Neural cell (in vitro differentiated cells): ENCODE measurements at regions not wholly inside any gene's neighbourhood (a gene's known extent, or its start where the extent isn't known, plus 50 kb on each side); places are given as distances from the start of the nearest gene placed in this dataset.

Source experiments
- H2AFZ ChIP-seq: fragments of 200-600, 300-800 bp; sonication (generic), shearing (Covaris generic); 2 replicates; pipeline ENCODE4 v1.6.0; 2014; ENCODE audit warnings: low read depth, mild to moderate bottlenecking, antibody characterized with exemption, low read length, moderate library complexity
- H3F3A ChIP-seq: fragments of 200-600 bp; shearing (Covaris generic); 2 replicates; pipeline ENCODE4 v1.6.1; 2016; ENCODE audit warnings: mild to moderate bottlenecking, moderate library complexity, mixed read lengths, antibody characterized with exemption, low read length; ENCODE audit not compliant: insufficient read depth, poor library complexity, severe bottlenecking
- H3K27ac ChIP-seq: fragments of 200-600, 300-800 bp; sonication (generic), shearing (Covaris generic); 2 replicates; pipeline ENCODE4 v1.5.1; 2014; ENCODE audit warnings: mild to moderate bottlenecking, low read length, moderate library complexity
- H3K27me3 ChIP-seq: fragments of 300-800, 200-600 bp; sonication (generic), shearing (Covaris generic); 2 replicates; pipeline ENCODE4 v1.6.0; 2014; ENCODE audit warnings: mild to moderate bottlenecking, low read depth, low read length, moderate library complexity; ENCODE audit not compliant: insufficient read depth
- H3K36me3 ChIP-seq: fragments of 300-800, 200-600 bp; sonication (generic), shearing (Covaris generic); 2 replicates; pipeline ENCODE4 v1.5.1; 2014; ENCODE audit warnings: mild to moderate bottlenecking, antibody characterized with exemption, low read length, moderate library complexity; ENCODE audit not compliant: insufficient read depth
- H3K4me2 ChIP-seq: fragments of 300-800, 200-600 bp; sonication (generic), shearing (Covaris generic); 2 replicates; pipeline ENCODE4 v1.6.0; 2014; ENCODE audit warnings: mild to moderate bottlenecking, low read length
- H3K4me3 ChIP-seq: fragments of 300-800, 200-600 bp; sonication (generic), shearing (Covaris generic); 2 replicates; pipeline ENCODE4 v1.5.1; 2014; ENCODE audit warnings: mild to moderate bottlenecking, low read length, moderate library complexity
- H3K79me2 ChIP-seq: fragments of 200-600 bp; shearing (Covaris generic); replicated peaks from 2 replicates; pipeline ENCODE4 v1.6.0; 2014; ENCODE audit warnings: mild to moderate bottlenecking, low read length, moderate library complexity; ENCODE audit not compliant: insufficient read depth
- H3K9ac ChIP-seq: fragments of 300-800, 200-600 bp; sonication (generic), shearing (Covaris generic); 2 replicates; pipeline ENCODE4 v1.6.1; 2016; ENCODE audit warnings: mild to moderate bottlenecking, low read length, mixed read lengths
- H3K9me2 ChIP-seq: fragments of 200-600 bp; shearing (Covaris generic); 2 replicates; pipeline ENCODE4 v1.6.1; 2016; ENCODE audit warnings: mild to moderate bottlenecking, low read length, mixed read lengths; ENCODE audit not compliant: insufficient read depth
- H3K9me3 ChIP-seq: fragments of 200-600, 300-800 bp; sonication (generic), shearing (Covaris generic); 2 replicates; pipeline ENCODE4 v1.6.1; 2016; ENCODE audit warnings: mild to moderate bottlenecking, mixed run types, low read length, moderate library complexity, mixed read lengths
- H4K20me1 ChIP-seq: fragments of 200-600 bp; shearing (Covaris generic); 2 replicates; pipeline ENCODE4 v1.6.1; 2016; ENCODE audit warnings: mild to moderate bottlenecking, mixed run types; ENCODE audit not compliant: insufficient read depth
- EP300 ChIP-seq: fragments of 450-650 bp; conservative IDR thresholded peaks from 2 replicates; pipeline ENCODE4 v1.6.1; 2014; ENCODE audit warnings: antibody characterized with exemption, mild to moderate bottlenecking, moderate library complexity; ENCODE audit not compliant: poor library complexity, severe bottlenecking
- EZH2 ChIP-seq: fragments of 200-600, 300-800 bp; shearing (Covaris generic), sonication (generic); IDR thresholded peaks from 2 replicates; pipeline ENCODE4 v1.6.1; 2014; ENCODE audit warnings: antibody characterized with exemption, low read length, borderline replicate concordance, mild to moderate bottlenecking; ENCODE audit not compliant: insufficient read depth, poor library complexity, severe bottlenecking
- MXI1 ChIP-seq: fragments of 450-650 bp; conservative IDR thresholded peaks from 2 replicates; pipeline ENCODE4 v1.6.1; 2014; ENCODE audit warnings: antibody characterized with exemption, mild to moderate bottlenecking; ENCODE audit not compliant: poor library complexity, severe bottlenecking
- POLR2AphosphoS5 ChIP-seq: IDR thresholded peaks from 2 replicates; pipeline ENCODE4 v1.6.1; 2012
- RAD21 ChIP-seq: fragments of 450-650 bp; conservative IDR thresholded peaks from 2 replicates; pipeline ENCODE4 v1.6.1; 2014; ENCODE audit warnings: antibody characterized with exemption, mild to moderate bottlenecking, moderate library complexity
- SMC3 ChIP-seq: fragments of 450-650 bp; conservative IDR thresholded peaks from 2 replicates; pipeline ENCODE4 v1.6.1; 2014; ENCODE audit warnings: antibody characterized with exemption, mild to moderate bottlenecking, moderate library complexity; ENCODE audit not compliant: poor library complexity
- TAF1 ChIP-seq: IDR thresholded peaks from 2 replicates; pipeline ENCODE4 v1.6.1; 2012; ENCODE audit warnings: low read depth
- TF ChIP-seq, protein P1 (sequence below): fragments of 450-650 bp; IDR thresholded peaks from 2 replicates; pipeline ENCODE4 v1.5.1; 2014; ENCODE audit warnings: antibody characterized with exemption, mild to moderate bottlenecking, moderate library complexity; ENCODE audit not compliant: poor library complexity, severe bottlenecking
- TF ChIP-seq, protein P2 (sequence below): IDR thresholded peaks from 2 replicates; pipeline ENCODE4 v1.6.1; 2012; ENCODE audit warnings: borderline replicate concordance

DNA sequence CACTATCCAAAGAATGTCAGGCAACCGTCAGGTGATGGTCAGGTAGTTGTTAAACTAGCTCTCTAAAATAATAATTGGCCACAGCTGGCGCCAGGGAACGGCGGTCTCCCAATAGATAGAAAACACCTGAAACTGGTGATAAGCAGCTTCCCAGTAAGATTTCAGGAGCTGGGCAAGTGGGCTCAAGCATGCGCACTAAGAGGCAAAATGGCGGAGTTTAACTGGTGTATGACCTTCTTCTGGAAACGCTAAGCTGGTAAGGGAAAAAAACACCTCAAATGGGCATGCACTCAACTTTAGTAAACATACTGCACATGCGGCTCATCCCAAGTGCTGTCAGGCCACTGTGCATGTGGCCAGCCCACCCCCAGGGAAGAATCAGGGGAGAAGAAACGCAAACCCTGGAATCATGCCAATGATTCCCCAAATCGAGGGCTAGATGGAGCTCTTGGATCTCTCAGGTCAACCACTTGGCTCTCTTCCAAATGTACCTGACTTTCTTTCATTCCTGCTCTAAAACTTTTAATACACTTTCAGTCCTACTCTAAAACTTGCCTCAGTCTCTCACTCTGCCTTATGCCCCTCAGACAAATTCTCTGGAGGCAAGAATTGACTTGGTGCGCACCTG is 195.0 kb downstream of the ZNF621 start:
- no peaks in the 10 kb centered on the region for H3K9me3 ChIP-seq
- no peaks in the 10 kb centered on the region for H3F3A ChIP-seq
- H3K4me3 ChIP-seq: no peak overlapping the region
- no peak overlapping the region for H2AFZ ChIP-seq
- no peak overlapping the region for H3K4me2 ChIP-seq
- H4K20me1 ChIP-seq: no peaks in the 10 kb centered on the region
- no peak overlapping the region for H3K27ac ChIP-seq
- no peak for TF ChIP-seq POLR2AphosphoS5
- TF ChIP-seq, protein P1, sequence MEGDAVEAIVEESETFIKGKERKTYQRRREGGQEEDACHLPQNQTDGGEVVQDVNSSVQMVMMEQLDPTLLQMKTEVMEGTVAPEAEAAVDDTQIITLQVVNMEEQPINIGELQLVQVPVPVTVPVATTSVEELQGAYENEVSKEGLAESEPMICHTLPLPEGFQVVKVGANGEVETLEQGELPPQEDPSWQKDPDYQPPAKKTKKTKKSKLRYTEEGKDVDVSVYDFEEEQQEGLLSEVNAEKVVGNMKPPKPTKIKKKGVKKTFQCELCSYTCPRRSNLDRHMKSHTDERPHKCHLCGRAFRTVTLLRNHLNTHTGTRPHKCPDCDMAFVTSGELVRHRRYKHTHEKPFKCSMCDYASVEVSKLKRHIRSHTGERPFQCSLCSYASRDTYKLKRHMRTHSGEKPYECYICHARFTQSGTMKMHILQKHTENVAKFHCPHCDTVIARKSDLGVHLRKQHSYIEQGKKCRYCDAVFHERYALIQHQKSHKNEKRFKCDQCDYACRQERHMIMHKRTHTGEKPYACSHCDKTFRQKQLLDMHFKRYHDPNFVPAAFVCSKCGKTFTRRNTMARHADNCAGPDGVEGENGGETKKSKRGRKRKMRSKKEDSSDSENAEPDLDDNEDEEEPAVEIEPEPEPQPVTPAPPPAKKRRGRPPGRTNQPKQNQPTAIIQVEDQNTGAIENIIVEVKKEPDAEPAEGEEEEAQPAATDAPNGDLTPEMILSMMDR: peak; percentile 14
- no peaks in the 10 kb centered on the region for H3K36me3 ChIP-seq
- no peak overlapping the region for H3K9ac ChIP-seq
- no peaks in the 10 kb centered on the region for H3K79me2 ChIP-seq
- H3K27me3 ChIP-seq: no peaks in the 10 kb centered on the region
- H3K9me2 ChIP-seq: no peaks in the 10 kb centered on the region

DNA sequence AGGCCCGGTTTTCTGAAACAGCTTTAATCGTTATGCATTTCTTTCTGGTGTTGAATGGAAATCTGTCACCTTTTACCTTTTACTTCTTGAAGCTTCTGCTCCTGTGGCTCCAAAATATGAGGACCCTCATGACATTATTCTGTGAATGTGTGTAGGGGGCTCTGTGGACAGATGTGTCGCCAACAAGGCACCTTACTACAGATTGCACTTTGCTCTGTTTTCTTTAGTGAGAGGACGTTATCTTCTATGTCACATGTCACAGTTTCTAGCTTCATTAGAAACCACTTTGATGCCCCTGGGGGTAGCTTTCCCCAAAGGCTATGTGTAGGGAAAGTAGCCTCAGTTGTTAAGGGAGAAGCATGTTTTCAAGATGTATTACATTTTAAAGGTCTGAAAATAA is 195.6 kb downstream of the ZNF621 start:
- Histone ChIP-seq H3K9me2 (no peaks in the 10 kb centered on the region), H3K9ac (no peak overlapping the region)

More for the DNA sequence above, 195.6 kb downstream of the ZNF621 start:
- Histone ChIP-seq H3K79me2 (no peaks in the 10 kb centered on the region), H3K4me3 (no peak overlapping the region), H4K20me1 (no peaks in the 10 kb centered on the region), H3K9me3 (no peaks in the 10 kb centered on the region), H3K27ac (no peak overlapping the region), H3K36me3 (no peaks in the 10 kb centered on the region), H3K4me2 (no peak overlapping the region), H3F3A (no peaks in the 10 kb centered on the region), H3K27me3 (no peaks in the 10 kb centered on the region), H2AFZ (no peak overlapping the region)
- TF ChIP-seq POLR2AphosphoS5 (no peak), TAF1 (no peak), RAD21 (no peak), EZH2 (no peak), EP300 (no peak), SMC3 (no peak), MXI1 (no peak)
- TF ChIP-seq, protein P1: no peak
- TF ChIP-seq, protein P2, sequence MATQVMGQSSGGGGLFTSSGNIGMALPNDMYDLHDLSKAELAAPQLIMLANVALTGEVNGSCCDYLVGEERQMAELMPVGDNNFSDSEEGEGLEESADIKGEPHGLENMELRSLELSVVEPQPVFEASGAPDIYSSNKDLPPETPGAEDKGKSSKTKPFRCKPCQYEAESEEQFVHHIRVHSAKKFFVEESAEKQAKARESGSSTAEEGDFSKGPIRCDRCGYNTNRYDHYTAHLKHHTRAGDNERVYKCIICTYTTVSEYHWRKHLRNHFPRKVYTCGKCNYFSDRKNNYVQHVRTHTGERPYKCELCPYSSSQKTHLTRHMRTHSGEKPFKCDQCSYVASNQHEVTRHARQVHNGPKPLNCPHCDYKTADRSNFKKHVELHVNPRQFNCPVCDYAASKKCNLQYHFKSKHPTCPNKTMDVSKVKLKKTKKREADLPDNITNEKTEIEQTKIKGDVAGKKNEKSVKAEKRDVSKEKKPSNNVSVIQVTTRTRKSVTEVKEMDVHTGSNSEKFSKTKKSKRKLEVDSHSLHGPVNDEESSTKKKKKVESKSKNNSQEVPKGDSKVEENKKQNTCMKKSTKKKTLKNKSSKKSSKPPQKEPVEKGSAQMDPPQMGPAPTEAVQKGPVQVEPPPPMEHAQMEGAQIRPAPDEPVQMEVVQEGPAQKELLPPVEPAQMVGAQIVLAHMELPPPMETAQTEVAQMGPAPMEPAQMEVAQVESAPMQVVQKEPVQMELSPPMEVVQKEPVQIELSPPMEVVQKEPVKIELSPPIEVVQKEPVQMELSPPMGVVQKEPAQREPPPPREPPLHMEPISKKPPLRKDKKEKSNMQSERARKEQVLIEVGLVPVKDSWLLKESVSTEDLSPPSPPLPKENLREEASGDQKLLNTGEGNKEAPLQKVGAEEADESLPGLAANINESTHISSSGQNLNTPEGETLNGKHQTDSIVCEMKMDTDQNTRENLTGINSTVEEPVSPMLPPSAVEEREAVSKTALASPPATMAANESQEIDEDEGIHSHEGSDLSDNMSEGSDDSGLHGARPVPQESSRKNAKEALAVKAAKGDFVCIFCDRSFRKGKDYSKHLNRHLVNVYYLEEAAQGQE: no peak
